SU-DHL-6 (cell line): ENCODE measurements at regions not wholly inside any gene's neighbourhood (a gene's known extent, or its start where the extent isn't known, plus 50 kb on each side); places are given as distances from the start of the nearest gene placed in this dataset.

Source experiments
- EZH2phosphoT487 ChIP-seq: fragments of 200-600 bp; sonication (generic), shearing (Covaris generic); conservative IDR thresholded peaks from 2 replicates; pipeline ENCODE4 v1.6.1; 2018; ENCODE audit warnings: mild to moderate bottlenecking, antibody characterized with exemption, low read length, moderate library complexity, mixed read lengths
- TF ChIP-seq, protein P1 (sequence below): fragments of 200-600 bp; sonication (generic); IDR thresholded peaks from one replicate; pipeline ENCODE4 v1.5.1; 2017; ENCODE audit warnings: antibody characterized with exemption, mild to moderate bottlenecking, low read length, moderate library complexity; ENCODE audit not compliant: insufficient read depth, poor library complexity, severe bottlenecking

- TF ChIP-seq, protein P1, sequence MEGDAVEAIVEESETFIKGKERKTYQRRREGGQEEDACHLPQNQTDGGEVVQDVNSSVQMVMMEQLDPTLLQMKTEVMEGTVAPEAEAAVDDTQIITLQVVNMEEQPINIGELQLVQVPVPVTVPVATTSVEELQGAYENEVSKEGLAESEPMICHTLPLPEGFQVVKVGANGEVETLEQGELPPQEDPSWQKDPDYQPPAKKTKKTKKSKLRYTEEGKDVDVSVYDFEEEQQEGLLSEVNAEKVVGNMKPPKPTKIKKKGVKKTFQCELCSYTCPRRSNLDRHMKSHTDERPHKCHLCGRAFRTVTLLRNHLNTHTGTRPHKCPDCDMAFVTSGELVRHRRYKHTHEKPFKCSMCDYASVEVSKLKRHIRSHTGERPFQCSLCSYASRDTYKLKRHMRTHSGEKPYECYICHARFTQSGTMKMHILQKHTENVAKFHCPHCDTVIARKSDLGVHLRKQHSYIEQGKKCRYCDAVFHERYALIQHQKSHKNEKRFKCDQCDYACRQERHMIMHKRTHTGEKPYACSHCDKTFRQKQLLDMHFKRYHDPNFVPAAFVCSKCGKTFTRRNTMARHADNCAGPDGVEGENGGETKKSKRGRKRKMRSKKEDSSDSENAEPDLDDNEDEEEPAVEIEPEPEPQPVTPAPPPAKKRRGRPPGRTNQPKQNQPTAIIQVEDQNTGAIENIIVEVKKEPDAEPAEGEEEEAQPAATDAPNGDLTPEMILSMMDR, result no peak
- TF ChIP-seq EZH2phosphoT487, result no peak
Measured at GRCh38 chr7:135858379-135858778, 109.8 kb upstream of the FAM180A start.
